ENCODE measurements at regions not wholly inside any gene's neighbourhood (a gene's known extent, or its start where the extent isn't known, plus 50 kb on each side); places are given as distances from the start of the nearest gene placed in this dataset.

GRCh38 chr4:120232050-120232449, 165.4 kb upstream of the MAD2L1 start:
- TF ChIP-seq CTCF (conservative IDR thresholded peaks at IDR 0.05; ENCODE audit: low read length) (no peak), EZH2phosphoT487 (IDR thresholded peaks at IDR 0.05; ENCODE audit: borderline replicate concordance) (no peak)

Data from Loucy (cell line).